ENCODE measurements at regions not wholly inside any gene's neighbourhood (a gene's known extent, or its start where the extent isn't known, plus 50 kb on each side); places are given as distances from the start of the nearest gene placed in this dataset.

DNA sequence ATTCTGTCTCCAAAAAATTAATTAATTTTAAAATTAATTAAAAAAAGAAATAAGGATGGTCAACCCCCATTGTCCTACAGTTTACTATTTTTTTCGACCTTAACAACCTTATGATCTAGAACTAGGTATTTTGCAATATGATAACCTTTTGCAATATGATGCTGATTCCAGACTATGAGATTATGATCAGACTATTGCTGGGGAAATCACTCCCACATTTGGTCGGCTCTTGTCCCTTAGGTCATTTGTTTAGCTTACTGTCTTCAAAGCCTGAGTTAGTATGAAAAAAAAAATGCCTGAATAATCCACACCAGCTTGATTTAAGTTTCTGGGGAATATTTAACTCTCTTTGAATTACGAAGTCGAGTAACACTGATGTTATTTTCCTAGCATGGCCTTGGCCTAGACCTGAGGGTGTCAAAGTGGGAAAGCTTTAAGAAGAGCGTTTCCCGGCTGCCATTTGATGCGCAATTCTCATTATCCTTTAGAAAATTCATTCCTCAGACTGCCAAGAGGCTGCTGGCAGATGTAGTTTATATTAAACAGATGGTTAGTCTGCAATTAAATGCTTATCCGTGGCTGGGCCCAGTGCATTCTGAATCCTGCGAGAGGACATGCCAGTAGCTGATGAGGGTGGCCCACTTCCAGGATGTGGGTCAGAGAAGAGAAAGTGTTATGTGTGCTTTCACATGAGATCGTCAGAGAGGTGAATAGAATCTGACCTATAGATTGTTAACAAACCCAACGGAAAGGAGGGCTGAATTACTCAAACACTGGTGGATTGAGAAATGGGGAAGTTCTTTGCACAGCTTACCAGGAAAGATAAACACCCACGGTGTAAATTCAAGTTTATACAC, 496.0 kb upstream of the THBS1 start:
- H3K27ac Mint-ChIP-seq: no peak overlapping the region
- DNase-seq: no peak

DNA sequence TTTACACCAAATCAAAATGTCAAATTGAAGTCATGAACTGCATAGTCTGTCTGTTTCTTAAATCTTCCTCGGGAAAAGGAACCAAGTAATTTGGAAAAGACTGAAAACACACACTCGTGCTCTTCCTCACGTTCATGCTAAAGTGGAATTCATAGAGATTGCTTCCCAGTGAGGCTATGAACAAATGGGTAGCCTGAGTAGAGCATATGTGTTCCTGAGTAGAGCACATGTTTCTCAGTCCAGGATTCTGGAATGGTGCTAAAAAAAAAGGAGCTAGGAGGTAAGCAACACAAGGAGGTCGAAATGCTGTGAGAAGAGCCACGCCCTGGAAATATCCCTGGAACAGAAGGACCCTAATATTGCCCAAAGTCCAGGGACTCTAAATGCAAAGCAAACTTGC, 494.2 kb upstream of the THBS1 start:
- no peak for DNase-seq
- Mint-ChIP-seq H3K4me3 (no peak overlapping the region), H3K9me3 (no peaks in the 10 kb centered on the region), H3K4me1 (ENCODE audit: low read depth) (no peaks in the 10 kb centered on the region), H3K27ac (no peak overlapping the region), H3K27me3 (peaks cover 21% of the 10 kb centered on the region), H3K36me3 (ENCODE audit: low read depth) (no peaks in the 10 kb centered on the region)

More for the DNA sequence above, 496.0 kb upstream of the THBS1 start:
- Mint-ChIP-seq H3K36me3 (ENCODE audit: low read depth) (no peaks in the 10 kb centered on the region), H3K27me3 (peaks cover 10% of the 10 kb centered on the region), H3K4me3 (no peak overlapping the region), H3K4me1 (ENCODE audit: low read depth) (no peaks in the 10 kb centered on the region), H3K9me3 (no peaks in the 10 kb centered on the region)

DNA sequence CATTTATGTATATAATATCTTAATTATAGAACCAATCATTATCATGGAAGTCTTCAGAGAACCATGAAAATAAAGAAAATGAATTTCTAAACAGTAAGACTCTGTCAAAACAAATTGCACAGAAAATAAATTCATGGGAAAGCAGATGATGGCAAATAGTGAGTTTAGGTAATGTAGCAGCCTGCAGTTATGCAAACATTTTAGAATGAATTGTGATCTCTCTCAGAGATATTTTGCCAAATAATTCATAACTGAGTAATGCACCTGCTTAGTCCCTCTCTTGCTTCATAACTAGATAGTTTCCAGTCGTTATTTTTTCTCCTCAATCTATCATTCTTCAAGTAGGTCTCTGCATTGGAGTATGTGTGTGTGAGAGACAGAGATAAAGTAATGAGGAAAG, 492.7 kb upstream of the THBS1 start:
- DNase-seq: no peak
- peaks cover 21% of the 10 kb centered on the region for H3K27me3 Mint-ChIP-seq
- no peaks in the 10 kb centered on the region for H3K9me3 Mint-ChIP-seq
- no peak overlapping the region for H3K4me3 Mint-ChIP-seq
- H3K36me3 Mint-ChIP-seq (ENCODE audit: low read depth): no peaks in the 10 kb centered on the region
- no peaks in the 10 kb centered on the region for H3K4me1 Mint-ChIP-seq (ENCODE audit: low read depth)
- no peak overlapping the region for H3K27ac Mint-ChIP-seq

DNA sequence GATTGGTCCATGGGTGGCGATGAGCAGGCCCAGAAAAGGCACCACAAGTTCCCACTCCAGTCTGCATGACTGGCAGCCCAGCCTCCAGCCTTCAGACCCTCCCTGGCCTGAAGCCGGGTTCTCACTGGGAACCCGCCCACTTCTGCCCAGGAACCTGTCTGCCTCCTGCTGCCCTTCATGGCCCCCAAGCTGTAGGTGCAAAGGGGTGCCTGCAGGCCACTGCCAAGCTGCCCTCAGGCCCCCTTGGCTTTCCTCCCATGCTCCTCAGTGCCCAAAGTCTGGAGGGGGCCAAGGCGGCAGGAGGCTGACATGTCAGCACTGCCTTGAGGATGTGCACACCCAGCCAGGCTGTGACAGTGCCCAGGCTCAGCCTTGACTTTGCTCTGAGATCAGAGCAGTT, 488.5 kb upstream of the THBS1 start:
- no peaks in the 10 kb centered on the region for H3K36me3 Mint-ChIP-seq (ENCODE audit: low read depth)
- DNase-seq: no peak
- H3K27me3 Mint-ChIP-seq: peaks cover 20% of the 10 kb centered on the region
- no peaks in the 10 kb centered on the region for H3K4me1 Mint-ChIP-seq (ENCODE audit: low read depth)
- H3K27ac Mint-ChIP-seq: no peak overlapping the region
- H3K4me3 Mint-ChIP-seq: no peak overlapping the region
- H3K9me3 Mint-ChIP-seq: no peaks in the 10 kb centered on the region

DNA sequence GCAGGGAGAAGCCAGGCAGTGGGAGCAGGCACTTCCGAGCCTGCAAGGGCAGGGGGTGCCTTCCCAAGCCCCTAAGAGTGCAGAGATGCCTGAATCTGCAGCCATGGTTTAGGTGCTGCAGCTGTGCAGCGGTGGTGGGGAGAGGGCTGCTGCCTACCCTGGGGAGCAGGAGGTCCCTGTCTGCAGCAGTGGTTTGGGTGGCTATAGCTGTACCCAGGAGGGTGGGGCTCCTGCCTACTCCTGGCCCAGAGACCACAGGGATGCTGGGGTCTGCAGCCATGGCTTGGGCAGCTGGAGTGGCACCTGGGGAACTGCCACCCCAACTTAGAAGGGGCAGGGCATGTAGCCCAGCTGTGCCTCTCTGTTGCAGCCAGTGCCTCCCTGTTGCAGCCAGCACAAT, 488.1 kb upstream of the THBS1 start:
- H3K36me3 Mint-ChIP-seq (ENCODE audit: low read depth): no peaks in the 10 kb centered on the region
- DNase-seq: no peak
- H3K9me3 Mint-ChIP-seq: no peaks in the 10 kb centered on the region
- H3K27ac Mint-ChIP-seq: no peak overlapping the region
- H3K27me3 Mint-ChIP-seq: peaks cover 20% of the 10 kb centered on the region
- H3K4me3 Mint-ChIP-seq: no peak overlapping the region
- no peaks in the 10 kb centered on the region for H3K4me1 Mint-ChIP-seq (ENCODE audit: low read depth)

DNA sequence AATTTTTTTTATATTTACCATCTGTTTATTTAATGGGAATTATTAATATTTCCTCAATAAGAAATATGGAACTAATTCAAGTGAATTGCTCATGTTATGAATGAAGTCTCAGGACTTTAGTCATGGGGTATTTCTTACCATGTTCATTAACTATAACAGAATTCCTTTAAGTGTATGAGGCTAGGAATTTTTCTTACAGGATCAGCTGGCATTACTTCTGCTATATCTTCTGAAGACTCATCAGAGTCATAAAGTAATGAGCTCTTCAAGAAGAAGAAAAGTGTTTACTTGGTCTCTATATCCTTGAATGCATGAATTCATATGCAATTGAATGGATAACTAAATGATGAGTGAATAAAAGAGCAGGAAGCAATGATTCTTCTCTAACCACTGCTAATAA, 486.8 kb upstream of the THBS1 start:
- DNase-seq: no peak
- Mint-ChIP-seq H3K9me3 (no peaks in the 10 kb centered on the region), H3K4me3 (no peak overlapping the region), H3K36me3 (ENCODE audit: low read depth) (no peaks in the 10 kb centered on the region), H3K27me3 (peaks cover 25% of the 10 kb centered on the region), H3K27ac (no peak overlapping the region), H3K4me1 (ENCODE audit: low read depth) (no peaks in the 10 kb centered on the region)

DNA sequence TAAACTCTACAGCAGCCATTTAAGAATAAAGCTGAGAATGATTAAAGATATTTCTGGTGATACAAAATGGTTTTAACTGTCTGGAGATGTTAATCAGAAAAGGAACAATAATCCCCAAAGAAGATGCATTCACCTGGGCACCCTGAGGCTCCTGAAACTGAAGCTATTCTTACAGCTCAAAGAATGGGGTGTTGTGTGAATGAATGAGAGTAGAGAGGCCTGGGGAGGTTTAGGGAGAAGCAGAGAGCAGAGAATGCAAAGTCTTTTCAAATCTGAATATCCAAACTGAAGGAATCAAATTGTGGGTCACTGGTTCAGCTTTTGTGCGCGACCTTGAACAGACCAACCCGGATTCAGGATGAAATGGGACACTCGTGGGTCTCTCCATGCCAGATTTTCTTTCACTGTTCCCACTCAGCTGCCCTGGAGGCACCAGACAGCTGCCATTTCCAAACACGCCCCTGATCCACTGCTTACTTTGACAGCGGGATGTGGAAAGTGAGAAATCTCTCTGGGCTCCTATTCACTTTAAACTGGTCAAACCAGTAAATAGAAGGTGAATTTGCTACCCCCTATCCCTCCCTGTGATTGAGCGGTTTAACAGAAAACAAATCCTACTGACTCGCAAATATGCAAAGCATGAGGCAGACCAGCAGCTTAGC, 485.5 kb upstream of the THBS1 start:
- no peaks in the 10 kb centered on the region for H3K4me1 Mint-ChIP-seq (ENCODE audit: low read depth)
- peaks cover 22% of the 10 kb centered on the region for H3K27me3 Mint-ChIP-seq
- H3K4me3 Mint-ChIP-seq: no peak overlapping the region
- no peaks in the 10 kb centered on the region for H3K36me3 Mint-ChIP-seq (ENCODE audit: low read depth)
- H3K27ac Mint-ChIP-seq: no peak overlapping the region
- no peaks in the 10 kb centered on the region for H3K9me3 Mint-ChIP-seq
- DNase-seq: no peak

DNA sequence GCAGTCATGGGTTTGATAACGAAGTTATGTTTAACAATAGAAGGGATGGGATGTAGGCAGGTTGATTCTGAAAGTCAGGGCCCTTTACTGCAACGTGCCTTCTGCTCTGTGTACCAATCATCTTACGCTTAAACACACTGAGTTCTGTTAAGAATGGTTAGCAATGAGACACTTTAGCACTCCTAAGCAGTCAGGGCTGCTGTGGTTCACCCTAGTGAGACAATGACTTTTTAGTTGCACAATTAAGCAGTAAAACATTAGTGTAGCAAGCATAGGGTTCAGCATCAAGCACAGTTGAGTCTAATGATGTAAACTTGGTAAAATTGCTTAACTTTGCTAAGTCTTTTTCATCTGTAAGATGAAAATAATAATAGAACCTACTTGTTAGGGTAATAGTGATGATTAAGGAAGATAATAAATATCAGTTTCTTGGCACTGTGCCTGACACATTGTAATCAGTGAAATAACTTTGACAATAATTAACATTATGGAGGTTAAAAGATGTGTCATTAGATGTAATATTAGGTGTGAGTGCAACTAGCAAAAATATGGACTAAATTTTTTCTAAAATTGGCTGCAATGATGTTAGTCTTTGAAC, 484.2 kb upstream of the THBS1 start:
- Mint-ChIP-seq H3K4me3 (no peak overlapping the region), H3K9me3 (no peaks in the 10 kb centered on the region), H3K27ac (no peak overlapping the region), H3K4me1 (ENCODE audit: low read depth) (no peaks in the 10 kb centered on the region), H3K27me3 (peaks cover 15% of the 10 kb centered on the region), H3K36me3 (ENCODE audit: low read depth) (no peaks in the 10 kb centered on the region)
- DNase-seq: no peak

DNA sequence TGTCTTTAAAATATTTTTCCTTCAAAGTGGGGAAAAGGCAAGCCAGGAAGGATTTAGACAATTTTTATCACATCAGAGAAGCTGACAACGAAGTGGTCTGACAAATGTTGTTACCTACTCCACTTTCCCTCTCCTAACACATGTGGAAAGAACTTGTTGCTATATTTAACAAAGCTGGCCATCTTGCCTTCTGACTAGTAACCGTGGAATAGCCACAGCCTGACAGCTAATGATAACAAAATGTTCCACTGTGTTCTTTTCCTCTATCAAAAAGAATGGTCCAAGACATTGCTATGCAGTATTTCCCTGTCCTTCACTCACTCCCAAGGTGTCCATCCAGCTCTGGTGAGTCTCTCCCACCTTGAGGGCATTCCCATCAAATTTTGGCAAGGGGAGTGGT, 481.4 kb upstream of the THBS1 start:
- peaks cover 10% of the 10 kb centered on the region for H3K27me3 Mint-ChIP-seq
- no peaks in the 10 kb centered on the region for H3K9me3 Mint-ChIP-seq
- DNase-seq: no peak
- H3K4me3 Mint-ChIP-seq: no peak overlapping the region
- no peak overlapping the region for H3K27ac Mint-ChIP-seq
- no peaks in the 10 kb centered on the region for H3K4me1 Mint-ChIP-seq (ENCODE audit: low read depth)
- H3K36me3 Mint-ChIP-seq (ENCODE audit: low read depth): no peaks in the 10 kb centered on the region

DNA sequence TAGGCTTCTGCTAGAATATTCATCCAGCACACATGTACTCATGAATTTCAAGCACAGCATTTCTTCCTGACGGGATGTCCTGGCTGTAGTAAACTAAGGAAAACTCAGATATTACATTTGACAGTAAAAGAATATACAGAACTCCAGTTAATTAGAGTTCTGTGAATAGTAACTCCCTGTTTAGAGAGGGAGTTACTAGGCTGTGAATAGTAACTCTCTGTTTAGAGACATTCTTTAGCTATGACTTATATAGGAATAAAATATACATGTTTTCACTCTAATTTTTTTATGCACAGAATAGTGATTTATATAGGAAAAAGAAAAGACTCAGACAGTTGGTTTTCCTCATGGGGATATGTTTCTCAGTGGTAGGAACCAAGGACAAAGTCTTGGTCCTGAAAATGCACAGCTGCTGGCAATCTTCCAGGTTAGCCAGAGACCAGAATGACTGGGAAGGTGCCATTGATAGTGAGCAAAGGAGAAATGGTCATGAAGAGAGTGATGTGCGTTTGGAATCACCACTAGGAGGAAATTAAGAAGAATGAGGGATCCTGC, 480.7 kb upstream of the THBS1 start:
- DNase-seq: no peak
- H3K4me3 Mint-ChIP-seq: no peak overlapping the region
- H3K9me3 Mint-ChIP-seq: no peaks in the 10 kb centered on the region
- no peak overlapping the region for H3K27ac Mint-ChIP-seq
- no peaks in the 10 kb centered on the region for H3K4me1 Mint-ChIP-seq (ENCODE audit: low read depth)
- H3K27me3 Mint-ChIP-seq: peaks cover 11% of the 10 kb centered on the region
- no peaks in the 10 kb centered on the region for H3K36me3 Mint-ChIP-seq (ENCODE audit: low read depth)

DNA sequence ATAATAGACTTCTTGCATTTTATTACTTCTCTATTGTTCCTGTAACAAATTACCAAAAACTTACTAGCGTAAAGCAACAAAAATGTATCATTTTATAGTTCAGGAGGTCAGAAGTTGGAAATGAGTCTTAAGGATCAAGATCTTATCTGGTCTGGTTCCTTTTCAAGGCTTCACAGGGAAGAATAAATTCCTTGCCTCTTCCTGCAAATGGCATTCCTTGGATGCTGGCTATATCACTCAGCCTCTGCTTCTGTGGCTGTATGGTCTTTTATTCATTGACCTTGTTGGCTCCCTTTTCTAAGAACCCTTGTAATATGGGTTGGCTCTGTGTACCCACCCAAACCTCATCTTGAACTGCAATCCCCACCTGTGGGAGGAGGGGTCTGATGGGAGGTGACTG, 478.4 kb upstream of the THBS1 start:
- Mint-ChIP-seq H3K27ac (no peak overlapping the region), H3K4me3 (no peak overlapping the region), H3K27me3 (peaks cover 14% of the 10 kb centered on the region), H3K4me1 (ENCODE audit: low read depth) (no peaks in the 10 kb centered on the region), H3K9me3 (no peaks in the 10 kb centered on the region), H3K36me3 (ENCODE audit: low read depth) (no peaks in the 10 kb centered on the region)
- no peak for DNase-seq

DNA sequence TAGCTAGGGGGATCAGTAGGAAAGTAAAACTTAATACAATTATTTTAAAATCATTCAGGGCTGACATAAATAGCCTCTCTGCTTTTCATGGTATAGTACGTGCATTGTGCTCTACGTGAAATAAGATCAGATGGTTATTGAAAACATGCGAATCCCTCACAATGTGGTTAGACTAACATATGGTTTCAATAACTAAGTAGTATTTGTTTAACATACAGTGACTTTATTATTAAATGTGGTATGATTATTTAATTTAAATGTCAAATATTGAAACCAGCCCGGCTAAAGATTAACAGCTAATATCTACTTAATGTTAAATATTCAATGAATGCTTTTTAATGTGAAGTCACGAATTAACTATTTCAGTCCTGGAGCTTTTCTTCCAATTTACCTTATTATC, 473.9 kb upstream of the THBS1 start:
- DNase-seq: no peak
- H3K4me1 Mint-ChIP-seq (ENCODE audit: low read depth): no peaks in the 10 kb centered on the region
- H3K9me3 Mint-ChIP-seq: no peaks in the 10 kb centered on the region
- no peak overlapping the region for H3K4me3 Mint-ChIP-seq
- H3K27ac Mint-ChIP-seq: no peak overlapping the region
- peaks cover 19% of the 10 kb centered on the region for H3K27me3 Mint-ChIP-seq
- no peaks in the 10 kb centered on the region for H3K36me3 Mint-ChIP-seq (ENCODE audit: low read depth)

DNA sequence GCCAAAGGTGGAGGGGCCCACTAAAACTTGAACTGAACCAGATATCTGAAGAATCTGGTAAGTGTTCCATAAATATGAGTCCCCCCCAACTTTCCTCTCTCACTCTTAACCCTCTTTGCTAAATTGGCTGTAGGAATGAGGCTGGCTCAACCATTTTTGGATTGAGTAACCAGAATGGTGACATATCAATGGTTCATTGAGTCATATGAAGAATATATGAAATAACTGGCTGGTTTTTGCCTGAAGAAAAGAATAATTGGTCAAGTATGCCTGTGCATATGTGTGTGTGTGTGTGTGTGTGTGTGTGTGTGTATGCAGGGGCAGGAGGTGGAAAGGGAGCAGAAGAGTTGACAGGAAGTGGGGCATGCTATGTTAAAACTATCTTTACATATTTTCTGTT, 472.9 kb upstream of the THBS1 start:
- no peak overlapping the region for H3K27ac Mint-ChIP-seq
- no peaks in the 10 kb centered on the region for H3K36me3 Mint-ChIP-seq (ENCODE audit: low read depth)
- H3K9me3 Mint-ChIP-seq: no peaks in the 10 kb centered on the region
- no peaks in the 10 kb centered on the region for H3K4me1 Mint-ChIP-seq (ENCODE audit: low read depth)
- no peak for DNase-seq
- no peak overlapping the region for H3K4me3 Mint-ChIP-seq
- H3K27me3 Mint-ChIP-seq: peaks cover 26% of the 10 kb centered on the region

DNA sequence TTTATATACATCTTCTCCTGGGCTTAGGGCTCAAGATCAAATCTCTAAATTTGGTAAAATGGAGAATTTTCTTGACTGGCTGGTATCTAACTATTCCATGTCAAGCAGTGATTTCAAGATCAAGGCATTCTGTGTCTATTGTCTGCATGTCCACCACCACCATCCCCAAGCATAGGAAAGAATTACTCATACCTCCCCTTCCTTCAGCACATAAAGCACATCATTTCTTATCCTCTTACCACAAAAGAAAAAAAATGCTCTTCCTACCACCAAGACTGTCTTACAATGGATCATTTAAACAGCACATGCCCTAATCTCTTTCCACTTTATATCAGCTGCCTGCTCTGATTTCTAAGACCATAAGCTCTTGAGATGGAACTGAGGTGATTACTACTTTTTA, 470.5 kb upstream of the THBS1 start:
- no peaks in the 10 kb centered on the region for H3K9me3 Mint-ChIP-seq
- H3K4me3 Mint-ChIP-seq: no peak overlapping the region
- no peak overlapping the region for H3K27ac Mint-ChIP-seq
- H3K27me3 Mint-ChIP-seq: peaks cover 39% of the 10 kb centered on the region
- H3K4me1 Mint-ChIP-seq (ENCODE audit: low read depth): no peaks in the 10 kb centered on the region
- H3K36me3 Mint-ChIP-seq (ENCODE audit: low read depth): no peaks in the 10 kb centered on the region
- no peak for DNase-seq

DNA sequence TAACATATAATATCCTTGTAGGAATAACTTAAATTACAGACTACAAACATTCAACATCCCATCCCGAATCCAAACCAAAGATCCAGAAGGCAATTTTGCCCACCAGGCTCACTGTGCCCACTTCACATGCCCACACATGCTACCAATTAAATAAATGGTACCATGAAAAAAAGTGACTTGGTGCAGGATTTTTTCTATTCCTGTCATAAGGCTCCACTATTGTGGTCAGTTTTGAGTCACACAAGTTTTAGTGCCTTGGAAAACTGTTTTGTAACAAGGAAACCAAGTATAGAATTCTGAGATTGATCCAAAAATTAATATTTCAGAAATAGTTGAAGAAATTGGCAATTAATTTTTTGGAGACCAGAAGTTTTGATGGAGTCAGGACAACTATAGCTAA, 470.1 kb upstream of the THBS1 start:
- DNase-seq: no peak
- no peaks in the 10 kb centered on the region for H3K4me1 Mint-ChIP-seq (ENCODE audit: low read depth)
- no peaks in the 10 kb centered on the region for H3K36me3 Mint-ChIP-seq (ENCODE audit: low read depth)
- no peak overlapping the region for H3K4me3 Mint-ChIP-seq
- no peaks in the 10 kb centered on the region for H3K9me3 Mint-ChIP-seq
- H3K27me3 Mint-ChIP-seq: peaks cover 37% of the 10 kb centered on the region
- no peak overlapping the region for H3K27ac Mint-ChIP-seq
